ENCODE measurements at regions not wholly inside any gene's neighbourhood (a gene's known extent, or its start where the extent isn't known, plus 50 kb on each side); places are given as distances from the start of the nearest gene placed in this dataset.
A peak's percentile ranks its signal among the peaks of the same experiment; 100 is the strongest.

- peak; percentile 26 for DNase-seq
Measured at GRCh38 chr14:58861586-58861985, 223.8 kb downstream of the DACT1 start.

GRCh38 chr14:58862416-58863160 lies 224.8 kb downstream of the DACT1 start:
- no peak for DNase-seq

- no peak for DNase-seq
Measured at GRCh38 chr14:58863661-58864345, 226.0 kb downstream of the DACT1 start.

GRCh38 chr14:58864751-58865513 lies 227.2 kb downstream of the DACT1 start:
- DNase-seq = peak; percentile 92

GRCh38 chr14:58865514-58866281 lies 227.9 kb downstream of the DACT1 start:
- DNase-seq = peak; percentile 88

GRCh38 chr14:58866391-58866790 lies 228.6 kb downstream of the DACT1 start:
- DNase-seq = peak; percentile 57

GRCh38 chr14:58870961-58871360 lies 233.2 kb downstream of the DACT1 start:
- DNase-seq = no peak

GRCh38 chr14:58871573-58871972 lies 233.8 kb downstream of the DACT1 start:
- DNase-seq = no peak

GRCh38 chr14:58872061-58872460 lies 234.3 kb downstream of the DACT1 start:
- DNase-seq = peak; percentile 53

- no peak for DNase-seq
Measured at GRCh38 chr14:58873228-58873953, 235.6 kb downstream of the DACT1 start.

- DNase-seq = no peak
Measured at GRCh38 chr14:58875613-58876012, 237.9 kb downstream of the DACT1 start.

- peak; percentile 80 for DNase-seq
Measured at GRCh38 chr14:58876608-58877007, 238.8 kb downstream of the DACT1 start.

- no peak for DNase-seq
Measured at GRCh38 chr14:58878439-58879139, 240.8 kb downstream of the DACT1 start.

GRCh38 chr14:58881433-58881832 lies 243.7 kb downstream of the DACT1 start:
- DNase-seq = no peak

GRCh38 chr14:58882577-58883018 lies 244.8 kb downstream of the DACT1 start:
- DNase-seq = peak; percentile 96

GRCh38 chr14:58884442-58884841 lies 246.7 kb downstream of the DACT1 start:
- DNase-seq = no peak

- no peak for DNase-seq
Measured at GRCh38 chr14:58887931-58888330, 250.2 kb downstream of the DACT1 start.

GRCh38 chr14:58898655-58899316 lies 261.0 kb downstream of the DACT1 start:
- DNase-seq = peak; percentile 97

- peak; percentile 87 for DNase-seq
Measured at GRCh38 chr14:58899317-58899713, 261.6 kb downstream of the DACT1 start.

- DNase-seq = no peak
Measured at GRCh38 chr14:58901826-58902225, 264.1 kb downstream of the DACT1 start.

- DNase-seq = peak; percentile 87
Measured at GRCh38 chr14:58904776-58905175, 267.0 kb downstream of the DACT1 start.
